ENCODE measurements at regions not wholly inside any gene's neighbourhood (a gene's known extent, or its start where the extent isn't known, plus 50 kb on each side); places are given as distances from the start of the nearest gene placed in this dataset.

DNA sequence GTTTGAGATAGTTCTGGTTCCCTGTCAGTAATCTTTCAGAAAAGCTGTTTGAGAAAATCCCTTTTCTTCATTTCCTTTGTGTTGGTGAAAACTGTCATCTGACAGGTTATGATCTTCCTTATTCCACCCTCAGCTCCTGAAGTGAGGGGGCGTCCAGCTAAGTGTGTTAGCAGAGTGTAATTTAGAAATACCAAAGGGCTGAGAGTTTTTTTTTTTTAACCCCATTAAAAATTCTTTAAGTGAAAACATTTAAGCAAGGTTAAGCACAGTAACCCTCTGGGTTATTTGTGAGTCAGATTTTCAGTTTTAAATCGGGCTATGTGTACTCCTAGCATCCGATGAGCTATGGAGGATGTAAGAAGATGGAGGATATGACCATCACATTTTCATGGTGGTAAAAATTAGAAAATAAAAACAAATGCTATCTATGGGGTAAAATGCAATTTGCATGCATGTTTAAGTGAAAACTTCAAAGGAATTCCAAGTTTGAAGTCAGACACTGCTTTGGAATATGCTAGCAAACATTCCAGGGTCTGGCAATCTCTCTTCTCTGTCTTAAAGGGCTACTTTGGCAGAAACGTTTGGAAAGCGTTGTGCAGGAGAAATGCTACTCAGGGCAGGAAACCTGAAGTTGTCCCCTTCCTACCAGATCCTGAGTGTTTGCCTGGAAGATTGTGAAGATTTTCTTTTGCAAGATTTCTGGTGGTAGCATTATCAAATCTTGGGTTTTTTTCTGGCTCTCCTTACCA, 197.0 kb upstream of the PRICKLE1 start:
- Histone ChIP-seq H3K4me3 (replicated peaks in 1 of 3; ENCODE audit: low read depth in 2 of 3, low read length in 3 of 3) (no peak overlapping the region), H3K9me3 (replicated peaks in 1 of 2; ENCODE audit: control insufficient read depth in 1 of 2, insufficient read depth in 1 of 2, low read length in 2 of 2) (no peaks in the 10 kb centered on the region), H3K27ac (ENCODE audit: low read depth in 1 of 2, low read length in 2 of 2) (no peak overlapping the region), H3K9ac (ENCODE audit: insufficient read depth, low read length, poor library complexity, severe bottlenecking) (no peak overlapping the region), H2AFZ (ENCODE audit: insufficient read depth, low read depth, low read length, poor library complexity, severe bottlenecking) (no peak overlapping the region), H3K79me2 (ENCODE audit: insufficient read depth, low read length) (no peaks in the 10 kb centered on the region), H3K4me1 (ENCODE audit: control insufficient read depth in 1 of 2, insufficient read depth in 2 of 2, low read length in 2 of 2) (no peaks in the 10 kb centered on the region), H3K4me2 (replicated peaks; ENCODE audit: extremely low read depth, low read length, poor library complexity, severe bottlenecking) (no peak overlapping the region), H4K20me1 (ENCODE audit: insufficient read depth, low read length) (no peaks in the 10 kb centered on the region), H3K27me3 (ENCODE audit: control insufficient read depth in 2 of 2, insufficient read depth in 2 of 2, low read length in 2 of 2) (no peaks in the 10 kb centered on the region), H3K36me3 (replicated peaks in 1 of 2; ENCODE audit: control insufficient read depth in 1 of 2, insufficient read depth in 2 of 2, low read length in 2 of 2) (no peaks in the 10 kb centered on the region)
- Mint-ChIP-seq H3K4me3 (no peak overlapping the region), H3K27ac (no peak overlapping the region), H3K4me1 (no peaks in the 10 kb centered on the region), H3K36me3 (no peaks in the 10 kb centered on the region), H3K27me3 (ENCODE audit: low read depth in 3 of 3) (peaks cover 0 to 2% (median 0%) of the 10 kb centered on the region in 3 donors), H3K9me3 (peaks cover 0 to 9% (median 2%) of the 10 kb centered on the region in 7 donors)
- intact Hi-C loops (cut with micrococcal nuclease), result no loop called here
- 81% methylated on average over 2 of the region's 5 CpGs for WGBS (ENCODE audit: insufficient coverage)
- no peak for DNase-seq
- TF ChIP-seq, protein P1, sequence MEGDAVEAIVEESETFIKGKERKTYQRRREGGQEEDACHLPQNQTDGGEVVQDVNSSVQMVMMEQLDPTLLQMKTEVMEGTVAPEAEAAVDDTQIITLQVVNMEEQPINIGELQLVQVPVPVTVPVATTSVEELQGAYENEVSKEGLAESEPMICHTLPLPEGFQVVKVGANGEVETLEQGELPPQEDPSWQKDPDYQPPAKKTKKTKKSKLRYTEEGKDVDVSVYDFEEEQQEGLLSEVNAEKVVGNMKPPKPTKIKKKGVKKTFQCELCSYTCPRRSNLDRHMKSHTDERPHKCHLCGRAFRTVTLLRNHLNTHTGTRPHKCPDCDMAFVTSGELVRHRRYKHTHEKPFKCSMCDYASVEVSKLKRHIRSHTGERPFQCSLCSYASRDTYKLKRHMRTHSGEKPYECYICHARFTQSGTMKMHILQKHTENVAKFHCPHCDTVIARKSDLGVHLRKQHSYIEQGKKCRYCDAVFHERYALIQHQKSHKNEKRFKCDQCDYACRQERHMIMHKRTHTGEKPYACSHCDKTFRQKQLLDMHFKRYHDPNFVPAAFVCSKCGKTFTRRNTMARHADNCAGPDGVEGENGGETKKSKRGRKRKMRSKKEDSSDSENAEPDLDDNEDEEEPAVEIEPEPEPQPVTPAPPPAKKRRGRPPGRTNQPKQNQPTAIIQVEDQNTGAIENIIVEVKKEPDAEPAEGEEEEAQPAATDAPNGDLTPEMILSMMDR (IDR thresholded peaks at IDR 0.05), result no peak

DNA sequence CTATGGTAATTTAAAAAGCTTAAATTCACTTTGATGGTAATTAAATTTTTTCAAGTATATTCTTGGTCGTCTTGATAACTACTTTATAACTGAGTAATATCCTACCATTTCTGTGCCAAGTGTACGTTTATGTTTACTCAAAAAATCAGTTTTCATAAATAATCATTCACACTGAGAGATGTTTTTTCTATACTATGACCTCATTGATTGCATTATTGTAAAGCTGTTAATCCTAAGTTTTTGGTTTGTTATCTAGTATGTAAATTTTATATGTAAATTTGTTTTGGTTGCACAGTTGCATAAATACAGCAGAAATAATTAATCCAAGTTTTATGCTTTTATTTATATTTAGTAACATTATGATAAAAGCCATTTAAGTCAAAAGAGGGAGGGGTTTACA, 196.4 kb upstream of the PRICKLE1 start:
- H3K27ac ChIP-seq (ENCODE audit: low read depth in 1 of 2, low read length in 2 of 2), result no peak overlapping the region
- TF ChIP-seq, protein P1 (IDR thresholded peaks at IDR 0.05), result no peak
- no peaks in the 10 kb centered on the region for H4K20me1 ChIP-seq (ENCODE audit: insufficient read depth, low read length)
- Mint-ChIP-seq H3K9me3 (peaks cover 0 to 9% (median 2%) of the 10 kb centered on the region in 7 donors), H3K27ac (no peak overlapping the region), H3K27me3 (ENCODE audit: low read depth in 3 of 3) (peaks cover 0 to 3% (median 0%) of the 10 kb centered on the region in 3 donors), H3K36me3 (no peaks in the 10 kb centered on the region), H3K4me1 (no peaks in the 10 kb centered on the region), H3K4me3 (no peak overlapping the region)
- DNase-seq, result no peak
- no peak overlapping the region for H3K9ac ChIP-seq (ENCODE audit: insufficient read depth, low read length, poor library complexity, severe bottlenecking)
- intact Hi-C loops (cut with micrococcal nuclease), result no loop called here
- no peaks in the 10 kb centered on the region for H3K9me3 ChIP-seq (replicated peaks in 1 of 2; ENCODE audit: control insufficient read depth in 1 of 2, insufficient read depth in 1 of 2, low read length in 2 of 2)
- no peak overlapping the region for H3K4me3 ChIP-seq (replicated peaks in 1 of 3; ENCODE audit: low read depth in 2 of 3, low read length in 3 of 3)
- H3K27me3 ChIP-seq (ENCODE audit: control insufficient read depth in 2 of 2, insufficient read depth in 2 of 2, low read length in 2 of 2), result no peaks in the 10 kb centered on the region
- no peak overlapping the region for H2AFZ ChIP-seq (ENCODE audit: insufficient read depth, low read depth, low read length, poor library complexity, severe bottlenecking)
- no CpG with 5 or more reads among the region's 2 CpGs for WGBS (ENCODE audit: insufficient coverage)
- H3K79me2 ChIP-seq (ENCODE audit: insufficient read depth, low read length), result no peaks in the 10 kb centered on the region
- H3K4me1 ChIP-seq (ENCODE audit: control insufficient read depth in 1 of 2, insufficient read depth in 2 of 2, low read length in 2 of 2), result no peaks in the 10 kb centered on the region
- H3K4me2 ChIP-seq (replicated peaks; ENCODE audit: extremely low read depth, low read length, poor library complexity, severe bottlenecking), result no peak overlapping the region
- H3K36me3 ChIP-seq (replicated peaks in 1 of 2; ENCODE audit: control insufficient read depth in 1 of 2, insufficient read depth in 2 of 2, low read length in 2 of 2), result no peaks in the 10 kb centered on the region
